B cell (primary cell): ENCODE measurements at regions not wholly inside any gene's neighbourhood (a gene's known extent, or its start where the extent isn't known, plus 50 kb on each side); places are given as distances from the start of the nearest gene placed in this dataset.

Experiments
- EZH2 ChIP-seq: IDR thresholded peaks from 2 replicates; pipeline ENCODE4 v1.6.1; 2012; ENCODE audit warnings: borderline replicate concordance, low read depth, mild to moderate bottlenecking, moderate library complexity, low read length; ENCODE audit not compliant: insufficient read depth, poor library complexity, severe bottlenecking
- TF ChIP-seq, protein P1 (sequence below): fragments of 200-600 bp; IDR thresholded peaks from one replicate; pipeline ENCODE4 v1.8.0; 2022; ENCODE audit warnings: antibody characterized with exemption, mild to moderate bottlenecking

DNA sequence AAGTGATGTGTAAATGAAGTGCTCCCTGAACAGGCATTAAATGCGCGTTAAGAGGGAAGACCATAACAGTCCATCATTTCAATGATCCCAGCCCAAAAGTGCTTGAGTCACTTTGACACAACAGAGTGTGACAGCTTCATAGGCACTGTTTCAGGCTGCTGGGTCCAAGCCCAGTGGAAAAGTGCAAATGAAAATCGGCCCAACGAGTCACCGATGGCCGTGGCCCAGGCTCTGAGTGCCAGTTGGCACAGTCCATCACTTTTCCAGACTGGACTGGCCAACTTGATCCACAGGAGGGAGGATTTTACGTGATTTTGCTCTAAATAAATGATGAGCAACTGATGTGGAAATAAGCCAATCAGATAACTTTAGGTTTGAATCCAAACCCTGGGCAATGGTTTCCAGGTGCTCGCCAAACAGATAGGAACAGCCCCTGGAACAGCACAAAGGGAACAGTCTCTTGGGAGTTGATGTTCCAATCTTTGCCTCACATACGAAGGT, 114.0 kb downstream of the SP3 start:
- TF ChIP-seq, protein P1, sequence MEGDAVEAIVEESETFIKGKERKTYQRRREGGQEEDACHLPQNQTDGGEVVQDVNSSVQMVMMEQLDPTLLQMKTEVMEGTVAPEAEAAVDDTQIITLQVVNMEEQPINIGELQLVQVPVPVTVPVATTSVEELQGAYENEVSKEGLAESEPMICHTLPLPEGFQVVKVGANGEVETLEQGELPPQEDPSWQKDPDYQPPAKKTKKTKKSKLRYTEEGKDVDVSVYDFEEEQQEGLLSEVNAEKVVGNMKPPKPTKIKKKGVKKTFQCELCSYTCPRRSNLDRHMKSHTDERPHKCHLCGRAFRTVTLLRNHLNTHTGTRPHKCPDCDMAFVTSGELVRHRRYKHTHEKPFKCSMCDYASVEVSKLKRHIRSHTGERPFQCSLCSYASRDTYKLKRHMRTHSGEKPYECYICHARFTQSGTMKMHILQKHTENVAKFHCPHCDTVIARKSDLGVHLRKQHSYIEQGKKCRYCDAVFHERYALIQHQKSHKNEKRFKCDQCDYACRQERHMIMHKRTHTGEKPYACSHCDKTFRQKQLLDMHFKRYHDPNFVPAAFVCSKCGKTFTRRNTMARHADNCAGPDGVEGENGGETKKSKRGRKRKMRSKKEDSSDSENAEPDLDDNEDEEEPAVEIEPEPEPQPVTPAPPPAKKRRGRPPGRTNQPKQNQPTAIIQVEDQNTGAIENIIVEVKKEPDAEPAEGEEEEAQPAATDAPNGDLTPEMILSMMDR, result no peak
- TF ChIP-seq EZH2, result no peak
